SK-N-SH (cell line): ENCODE measurements at regions not wholly inside any gene's neighbourhood (a gene's known extent, or its start where the extent isn't known, plus 50 kb on each side); places are given as distances from the start of the nearest gene placed in this dataset.

Experiments
- CTCF ChIA-PET: fragments of 300-600, 350-600 bp; formaldehyde crosslinking; extraction: SDS; loops from one replicate; lab custom pipeline; 2021; lab: Yijun Ruan, JAX
- POLR2A ChIA-PET: fragments of 350-600 bp; sonication (Branson Sonifier 250); formaldehyde crosslinking; extraction: SDS; loops from one replicate; lab custom pipeline; 2020; ENCODE audit warnings: antibody characterized with exemption, inconsistent platforms; lab: Yijun Ruan, JAX
- DNase-seq: peaks from one replicate; pipeline ENCODE4 v3.0.0; 2012
- H2AFZ ChIP-seq: fragments of 200-600 bp; sonication (generic); 2 replicates; pipeline ENCODE4 v1.8.1; 2016; ENCODE audit warnings: antibody characterized with exemption, mild to moderate bottlenecking, low read depth
- H3F3A ChIP-seq: fragments of 200-600 bp; sonication (generic); replicated peaks from 2 replicates; pipeline ENCODE3; 2016; ENCODE audit warnings: antibody characterized with exemption, mild to moderate bottlenecking; ENCODE audit not compliant: insufficient read depth
- H3K27ac ChIP-seq, 2 experiments: fragments of 200-500 bp in 1 of 2; fragments of 200-600 bp in 1 of 2; sonication (Bioruptor generic) in 1 of 2; sonication (generic), shearing (Covaris generic) in 1 of 2; 2 replicates each; pipeline versions ENCODE4 v1.5.1 to v1.6.1; 2014 to 2016; ENCODE audit warnings: low read depth in 2 of 2, inconsistent platforms in 1 of 2, low read length in 1 of 2, mild to moderate bottlenecking in 1 of 2, mixed read lengths in 1 of 2
- H3K27me3 ChIP-seq: fragments of 200-600 bp; sonication (generic), shearing (Covaris generic); 2 replicates; pipeline ENCODE4 v1.6.1; 2016; ENCODE audit warnings: mixed run types; ENCODE audit not compliant: insufficient read depth
- H3K36me3 ChIP-seq, 2 experiments: fragments of 200-500 bp in 1 of 2; fragments of 200-600 bp in 1 of 2; sonication (Bioruptor generic) in 1 of 2; sonication (generic) in 1 of 2; replicated peaks in 1 of 2; 2 replicates each; pipeline versions ENCODE3 to v1.5.1; 2014 to 2016; ENCODE audit warnings: low read length in 1 of 2, mild to moderate bottlenecking in 1 of 2; ENCODE audit not compliant: insufficient read depth in 2 of 2, control insufficient read depth in 1 of 2
- H3K4me1 ChIP-seq, 2 experiments: fragments of 200-500 bp in 1 of 2; fragments of 200-600 bp in 1 of 2; sonication (Bioruptor generic) in 1 of 2; sonication (generic), shearing (Covaris generic) in 1 of 2; 2 replicates each; pipeline versions ENCODE4 v1.5.1 to v1.6.1; 2014 to 2016; ENCODE audit warnings: low read depth in 1 of 2, low read length in 1 of 2, mixed run types in 1 of 2; ENCODE audit not compliant: insufficient read depth in 2 of 2, control insufficient read depth in 1 of 2
- H3K4me2 ChIP-seq: fragments of 200-600 bp; sonication (generic), shearing (Covaris generic); 2 replicates; pipeline ENCODE4 v1.6.1; 2017; ENCODE audit warnings: mixed run types
- H3K4me3 ChIP-seq, 2 experiments: fragments of 200-500 bp in 1 of 2; fragments of 200-600 bp in 1 of 2; sonication (Bioruptor generic) in 1 of 2; sonication (generic), shearing (Covaris generic) in 1 of 2; 2 replicates each; pipeline versions ENCODE4 v1.5.1 to v1.8.1; 2014 to 2016; ENCODE audit warnings: low read depth in 2 of 2, inconsistent platforms in 1 of 2, low read length in 1 of 2, mild to moderate bottlenecking in 1 of 2, mixed read lengths in 1 of 2, moderate library complexity in 1 of 2
- H3K79me2 ChIP-seq: fragments of 200-600 bp; sonication (generic); 2 replicates; pipeline ENCODE4 v1.8.1; 2017; ENCODE audit warnings: mild to moderate bottlenecking; ENCODE audit not compliant: insufficient read depth
- H3K9ac ChIP-seq: fragments of 200-600 bp; sonication (generic); 2 replicates; pipeline ENCODE4 v1.6.1; 2017; ENCODE audit warnings: mixed run types
- H3K9me2 ChIP-seq: fragments of 200-600 bp; sonication (generic); 2 replicates; pipeline ENCODE4 v1.6.1; 2017; ENCODE audit warnings: mixed run types
- H3K9me3 ChIP-seq: fragments of 200-600 bp; sonication (generic); 2 replicates; pipeline ENCODE4 v1.6.1; 2017; ENCODE audit warnings: mixed run types, mild to moderate bottlenecking, moderate library complexity
- H4K20me1 ChIP-seq: fragments of 200-600 bp; sonication (generic); 2 replicates; pipeline ENCODE4 v1.6.1; 2017; ENCODE audit warnings: mild to moderate bottlenecking, mixed run types; ENCODE audit not compliant: insufficient read depth
- CHD2 ChIP-seq: fragments of 150-350 bp; IDR thresholded peaks from 2 replicates; pipeline ENCODE4 v1.6.1; 2018; ENCODE audit warnings: low read length; ENCODE audit not compliant: partially characterized antibody
- EP300 ChIP-seq, 2 experiments: IDR thresholded peaks; 2 replicates each; pipeline versions ENCODE4 v1.4.0 to v1.6.1; 2012; ENCODE audit warnings: borderline replicate concordance in 1 of 2, low read depth in 1 of 2, low read length in 1 of 2
- FOSL2 ChIP-seq: IDR thresholded peaks from 2 replicates; pipeline ENCODE4 v1.4.0; 2012; ENCODE audit warnings: low read depth, mild to moderate bottlenecking, moderate library complexity, borderline replicate concordance
- FOXM1 ChIP-seq: IDR thresholded peaks from 2 replicates; pipeline ENCODE4 v1.4.0; 2012; ENCODE audit warnings: low read depth, mild to moderate bottlenecking
- GATA2 ChIP-seq: sonication (generic); formaldehyde crosslinking; IDR thresholded peaks from 2 replicates; pipeline ENCODE4 v1.5.0; 2020; ENCODE audit warnings: mild to moderate bottlenecking, missing genetic modification reagents
- JUND ChIP-seq: IDR thresholded peaks from 2 replicates; pipeline ENCODE4 v1.4.0; 2012
- MEF2A ChIP-seq: IDR thresholded peaks from 2 replicates; pipeline ENCODE4 v1.4.0; 2012; ENCODE audit warnings: low read depth, borderline replicate concordance
- NFIC ChIP-seq: IDR thresholded peaks from 2 replicates; pipeline ENCODE4 v1.4.0; 2012; ENCODE audit warnings: borderline replicate concordance
- PBX3 ChIP-seq: IDR thresholded peaks from 2 replicates; pipeline ENCODE4; 2012
- POLR2AphosphoS5 ChIP-seq: IDR thresholded peaks from 2 replicates; pipeline ENCODE4 v1.6.1; 2012; ENCODE audit warnings: low read depth, low read length
- RCOR1 ChIP-seq: fragments of 150-350 bp; IDR thresholded peaks from 2 replicates; pipeline ENCODE4 v1.6.1; 2017; ENCODE audit warnings: antibody characterized with exemption, low read length
- RXRA ChIP-seq: IDR thresholded peaks from 2 replicates; pipeline ENCODE4 v1.4.0; 2012; ENCODE audit warnings: low read depth, mild to moderate bottlenecking, borderline replicate concordance
- TAF1 ChIP-seq: IDR thresholded peaks from 2 replicates; pipeline ENCODE4 v1.6.1; 2012; ENCODE audit warnings: low read depth, mild to moderate bottlenecking, low read length, moderate library complexity, borderline replicate concordance
- TCF12 ChIP-seq: IDR thresholded peaks from 2 replicates; pipeline ENCODE4 v1.4.0; 2012
- TEAD4 ChIP-seq: IDR thresholded peaks from 2 replicates; pipeline ENCODE4 v1.4.0; 2012; ENCODE audit warnings: mild to moderate bottlenecking, borderline replicate concordance; ENCODE audit not compliant: insufficient read depth
- YY1 ChIP-seq: IDR thresholded peaks from 2 replicates; pipeline ENCODE4 v1.4.0; 2012; ENCODE audit warnings: low read depth, mild to moderate bottlenecking
- ZBTB33 ChIP-seq: IDR thresholded peaks from 2 replicates; pipeline ENCODE4 v1.4.0; 2012; ENCODE audit warnings: low read depth, borderline replicate concordance
- WGBS: methylation state at CpG from one replicate; pipeline ENCODE4 v1.1.6; 2017; ENCODE audit warnings: low lambda C conversion rate; 5-methylcytosine and 5-hydroxymethylcytosine counted together
- TF ChIP-seq, protein P1 (sequence below): IDR thresholded peaks from 2 replicates; pipeline ENCODE4 v1.6.1; 2012; ENCODE audit warnings: mild to moderate bottlenecking, low read depth, low read length, moderate library complexity
- TF ChIP-seq, protein P2 (sequence below): IDR thresholded peaks from 2 replicates; pipeline ENCODE4 v1.4.0; 2012; ENCODE audit warnings: low read depth
- TF ChIP-seq, protein P3 (sequence below): fragments of 150-350 bp; IDR thresholded peaks from 2 replicates; pipeline ENCODE4 v1.6.1; 2017; ENCODE audit warnings: antibody characterized with exemption, low read length, low read depth, borderline replicate concordance

- TF ChIP-seq, protein P1, sequence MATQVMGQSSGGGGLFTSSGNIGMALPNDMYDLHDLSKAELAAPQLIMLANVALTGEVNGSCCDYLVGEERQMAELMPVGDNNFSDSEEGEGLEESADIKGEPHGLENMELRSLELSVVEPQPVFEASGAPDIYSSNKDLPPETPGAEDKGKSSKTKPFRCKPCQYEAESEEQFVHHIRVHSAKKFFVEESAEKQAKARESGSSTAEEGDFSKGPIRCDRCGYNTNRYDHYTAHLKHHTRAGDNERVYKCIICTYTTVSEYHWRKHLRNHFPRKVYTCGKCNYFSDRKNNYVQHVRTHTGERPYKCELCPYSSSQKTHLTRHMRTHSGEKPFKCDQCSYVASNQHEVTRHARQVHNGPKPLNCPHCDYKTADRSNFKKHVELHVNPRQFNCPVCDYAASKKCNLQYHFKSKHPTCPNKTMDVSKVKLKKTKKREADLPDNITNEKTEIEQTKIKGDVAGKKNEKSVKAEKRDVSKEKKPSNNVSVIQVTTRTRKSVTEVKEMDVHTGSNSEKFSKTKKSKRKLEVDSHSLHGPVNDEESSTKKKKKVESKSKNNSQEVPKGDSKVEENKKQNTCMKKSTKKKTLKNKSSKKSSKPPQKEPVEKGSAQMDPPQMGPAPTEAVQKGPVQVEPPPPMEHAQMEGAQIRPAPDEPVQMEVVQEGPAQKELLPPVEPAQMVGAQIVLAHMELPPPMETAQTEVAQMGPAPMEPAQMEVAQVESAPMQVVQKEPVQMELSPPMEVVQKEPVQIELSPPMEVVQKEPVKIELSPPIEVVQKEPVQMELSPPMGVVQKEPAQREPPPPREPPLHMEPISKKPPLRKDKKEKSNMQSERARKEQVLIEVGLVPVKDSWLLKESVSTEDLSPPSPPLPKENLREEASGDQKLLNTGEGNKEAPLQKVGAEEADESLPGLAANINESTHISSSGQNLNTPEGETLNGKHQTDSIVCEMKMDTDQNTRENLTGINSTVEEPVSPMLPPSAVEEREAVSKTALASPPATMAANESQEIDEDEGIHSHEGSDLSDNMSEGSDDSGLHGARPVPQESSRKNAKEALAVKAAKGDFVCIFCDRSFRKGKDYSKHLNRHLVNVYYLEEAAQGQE, result no peak
- TF ChIP-seq FOSL2 (0 out of 2 replicates have a peak, but pooled peaks have one; percentile 8), GATA2 (CRISPR knock-in tag) (peak; percentile 68; the same call in 1 of the 2 replicates), FOXM1 (0 out of 2 replicates have a peak, but pooled peaks have one; percentile 39), ZBTB33 (no peak), RCOR1 (peak; percentile 61; the same call in 1 of the 2 replicates), TEAD4 (no peak; the same call in 1 of the 2 replicates), NFIC (no peak), TAF1 (no peak), JUND (peak; percentile 38)
- TF ChIP-seq, protein P2, sequence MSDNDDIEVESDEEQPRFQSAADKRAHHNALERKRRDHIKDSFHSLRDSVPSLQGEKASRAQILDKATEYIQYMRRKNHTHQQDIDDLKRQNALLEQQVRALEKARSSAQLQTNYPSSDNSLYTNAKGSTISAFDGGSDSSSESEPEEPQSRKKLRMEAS, result no peak
Observed at GRCh38 chr15:35312344-35312743, 227.2 kb upstream of the NANOGP8 start (continued).

GRCh38 chr15:35311615-35312014 is 226.5 kb upstream of the NANOGP8 start:
- H3K4me2 ChIP-seq, result peak overlapping the region; percentile 13; the same call in 1 of the 2 replicates
- H3K79me2 ChIP-seq, result no peaks in the 10 kb centered on the region
- H3F3A ChIP-seq, result peaks cover 20% of the 10 kb centered on the region
- no peak overlapping the region for H3K4me3 ChIP-seq
- TF ChIP-seq, protein P3, sequence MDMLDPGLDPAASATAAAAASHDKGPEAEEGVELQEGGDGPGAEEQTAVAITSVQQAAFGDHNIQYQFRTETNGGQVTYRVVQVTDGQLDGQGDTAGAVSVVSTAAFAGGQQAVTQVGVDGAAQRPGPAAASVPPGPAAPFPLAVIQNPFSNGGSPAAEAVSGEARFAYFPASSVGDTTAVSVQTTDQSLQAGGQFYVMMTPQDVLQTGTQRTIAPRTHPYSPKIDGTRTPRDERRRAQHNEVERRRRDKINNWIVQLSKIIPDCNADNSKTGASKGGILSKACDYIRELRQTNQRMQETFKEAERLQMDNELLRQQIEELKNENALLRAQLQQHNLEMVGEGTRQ, result no peak
- TF ChIP-seq FOXM1, result peak; percentile 71; the same call in 1 of the 2 replicates
- TF ChIP-seq PBX3, result peak; percentile 78; the same call in 1 of the 2 replicates
- 0 out of 2 replicates have a peak, but pooled peaks have one; percentile 10 for TF ChIP-seq TEAD4
- TF ChIP-seq JUND, result peak; percentile 45
- TF ChIP-seq RXRA, result no peak
- TF ChIP-seq NFIC, result peak; percentile 63; the same call in 1 of the 2 replicates
- peak; percentile 58 to 68 for TF ChIP-seq EP300 (IDR thresholded peaks at IDR 0.05; ENCODE audit: borderline replicate concordance in 1 of 2, low read depth in 1 of 2, low read length in 1 of 2)
- peak; percentile 12; the same call in 1 of the 2 replicates for TF ChIP-seq POLR2AphosphoS5
- TF ChIP-seq YY1, result no peak
- no peak for TF ChIP-seq CHD2
- TF ChIP-seq TCF12, result peak; percentile 81
- TF ChIP-seq MEF2A, result 0 out of 2 replicates have a peak, but pooled peaks have one; percentile 43
- DNase-seq, result no peak
- H3K36me3 ChIP-seq, result no peaks in the 10 kb centered on the region
- WGBS, result 9% methylated on average over 3 of the region's 3 CpGs
- ChIA-PET POLR2A (interaction anchor here (0.7 kb wide), 1 partner anchor 239 kb away, joined by 3 read pairs; no protein-coding TSS in a partner anchor), CTCF (interaction anchor here (1.0 to 3.2 kb wide), 4 partner anchors 8 to 133 kb away, joined by 4 to 16 read pairs (median 6); no protein-coding TSS in a partner anchor)
- no peaks in the 10 kb centered on the region for H3K9me3 ChIP-seq
- no peaks in the 10 kb centered on the region for H3K27me3 ChIP-seq
- peak overlapping the region; percentile 49 to 94 for H3K27ac ChIP-seq
- peaks cover 21 to 28% of the 10 kb centered on the region in 2 experiments for H3K4me1 ChIP-seq
- no peaks in the 10 kb centered on the region for H3K9me2 ChIP-seq
- no peaks in the 10 kb centered on the region for H4K20me1 ChIP-seq
- peak overlapping the region; percentile 53; the same call in 1 of the 2 replicates for H2AFZ ChIP-seq
- no peak overlapping the region for H3K9ac ChIP-seq
